Gastrocnemius medialis (tissue), 4 donors: ENCODE measurements at regions not wholly inside any gene's neighbourhood (a gene's known extent, or its start where the extent isn't known, plus 50 kb on each side); places are given as distances from the start of the nearest gene placed in this dataset.

Experiments used
- CTCF ChIP-seq, 5 experiments: fragments of 450-650 bp in 3 of 5; fragments of 200-600 bp in 2 of 5; sonication (generic) in 2 of 5; IDR thresholded peaks in 4 of 5; conservative IDR thresholded peaks in 1 of 5; 1 replicate in 4 of 5; 2 replicates in 1 of 5; pipeline ENCODE4 v1.5.1; 2016 to 2019; ENCODE audit warnings: antibody characterized with exemption in 5 of 5, mild to moderate bottlenecking in 3 of 5, moderate library complexity in 3 of 5
- POLR2A ChIP-seq, 2 donors: fragments of 450-650 bp; IDR thresholded peaks; one replicate each; pipeline ENCODE4 v1.6.1; 2017; ENCODE audit warnings: antibody characterized with exemption in 2 of 2, mild to moderate bottlenecking in 2 of 2, moderate library complexity in 2 of 2

GRCh38 chrX:39955625-39956024 is 142.1 kb downstream of the BCOR start:
- TF ChIP-seq POLR2A (IDR thresholded peaks at IDR 0.05) (no peak), CTCF (IDR thresholded peaks at IDR 0.05 in 4 of 5, conservative IDR thresholded peaks at IDR 0.05 in 1 of 5) (no peak)
